Activated CD8-positive, alpha-beta memory T cell treated with anti-CD3 and anti-CD28 coated beads, Interleukin-2, amount 50 U/mL, for 1 hour (primary cell): ENCODE measurements at regions not wholly inside any gene's neighbourhood (a gene's known extent, or its start where the extent isn't known, plus 50 kb on each side); places are given as distances from the start of the nearest gene placed in this dataset.
A peak's percentile ranks its signal among the peaks of the same experiment; 100 is the strongest.

ENCODE experiments used
- DNase-seq: peaks from one replicate; pipeline ENCODE4 v3.0.0-alpha.2; 2020; ENCODE audit errors: extremely low read depth

DNA sequence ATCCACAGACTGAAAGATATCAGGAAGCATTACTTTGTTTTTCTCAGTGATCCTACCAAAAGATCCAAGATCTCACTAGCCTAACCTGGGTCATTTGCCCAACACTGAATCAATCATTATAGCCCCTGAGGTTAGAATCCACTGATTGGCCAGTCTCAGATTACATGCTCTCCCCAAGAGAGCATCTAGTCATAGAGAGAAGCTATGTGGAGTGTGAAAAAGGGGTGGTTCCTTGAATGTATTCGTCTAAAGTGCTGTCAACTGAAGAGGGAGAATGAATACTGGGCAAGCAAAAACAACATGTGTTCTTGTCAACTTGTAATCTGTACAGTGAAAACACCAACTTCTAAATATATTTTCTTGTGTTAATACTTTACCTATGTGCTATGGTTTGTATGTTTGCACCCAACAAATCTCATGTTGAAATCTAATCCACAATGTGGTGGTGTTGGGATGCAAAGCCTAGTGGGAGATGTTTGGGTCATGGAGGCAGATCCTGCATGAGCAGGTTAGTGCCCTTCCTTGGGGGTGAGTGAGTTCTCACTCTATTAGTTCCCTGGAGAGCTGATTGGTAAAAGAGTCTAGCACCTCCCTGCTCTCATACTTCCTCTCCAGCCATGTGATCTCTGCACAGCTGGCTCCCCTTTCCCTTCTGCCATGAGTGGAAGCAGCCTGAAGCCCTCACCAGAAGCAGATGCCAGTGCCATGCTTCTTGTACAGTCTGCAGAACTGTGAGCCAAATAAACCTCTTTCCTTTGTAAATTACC lies 60.3 kb upstream of the PJA2 start:
- DNase-seq = no peak

DNA sequence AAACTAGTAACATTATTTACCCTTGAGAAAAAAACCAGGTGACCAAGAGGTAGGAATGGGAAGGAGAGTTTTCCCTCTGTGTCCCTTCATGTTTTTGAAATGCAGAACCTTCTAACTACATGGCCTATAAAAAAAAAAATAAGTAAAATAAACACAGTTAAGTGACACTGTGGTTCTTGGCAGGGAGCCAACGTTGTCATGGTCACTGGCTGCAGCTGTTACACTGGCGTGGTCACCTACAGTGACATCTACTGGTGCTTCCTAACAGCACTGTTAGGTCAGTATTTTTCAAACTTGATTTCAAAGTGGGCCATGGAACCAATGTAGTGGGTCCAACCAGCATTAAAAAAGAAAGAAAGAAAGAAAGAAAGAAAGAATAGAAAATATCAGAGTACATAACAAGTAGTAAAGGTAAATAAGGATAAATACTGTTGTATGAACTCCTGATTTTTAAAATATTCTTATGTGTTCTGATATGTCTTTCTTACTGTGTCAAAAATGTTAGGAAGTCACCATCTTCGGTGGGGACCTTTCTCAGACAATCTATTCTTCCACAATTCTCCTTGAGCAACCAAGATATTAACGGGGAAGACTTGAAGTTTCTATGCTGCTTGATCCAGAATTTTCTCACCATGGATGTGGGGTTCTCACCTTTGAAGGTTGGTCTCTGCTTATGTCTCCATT lies 59.1 kb upstream of the PJA2 start:
- DNase-seq = peak; percentile 24

DNA sequence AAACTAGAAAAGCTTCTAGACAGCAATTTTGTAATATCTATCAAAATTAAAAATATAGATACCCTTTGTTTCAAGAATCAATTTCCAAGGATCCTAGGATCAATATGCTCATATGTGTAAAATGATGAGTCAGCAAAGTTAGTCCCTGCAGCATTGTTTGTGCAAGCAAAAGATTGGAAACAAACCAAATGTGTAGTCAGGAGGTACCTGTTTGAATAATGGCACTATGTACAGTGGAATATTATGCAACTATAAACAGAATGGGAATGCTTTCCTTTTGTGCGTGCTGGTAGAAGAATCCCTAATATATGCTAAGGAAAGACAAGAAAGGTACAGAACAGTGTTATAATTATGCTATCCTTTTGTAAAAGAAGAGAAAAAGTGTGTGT lies 58.5 kb upstream of the PJA2 start:
- no peak for DNase-seq

DNA sequence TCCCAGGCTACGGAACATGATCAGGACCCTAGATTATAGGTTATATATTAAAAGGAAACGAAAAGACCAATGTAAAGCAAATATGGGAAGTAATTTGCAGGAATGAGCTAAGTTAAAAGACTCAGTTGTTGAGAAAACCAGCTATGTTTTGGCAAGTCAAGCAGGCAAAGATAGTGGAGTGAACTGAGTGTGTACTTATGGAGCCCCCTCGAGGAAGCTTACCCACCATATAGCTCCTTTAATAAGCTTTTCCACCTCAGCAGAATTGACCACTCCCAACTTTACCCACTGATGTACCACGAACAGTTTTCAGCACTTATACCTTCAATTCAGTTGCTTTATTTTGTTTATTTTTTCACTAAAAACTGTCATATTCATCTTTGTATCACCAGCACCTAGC lies 57.3 kb upstream of the PJA2 start:
- DNase-seq = no peak
